Left renal cortex interstitium (tissue), 4 donors: ENCODE measurements at regions not wholly inside any gene's neighbourhood (a gene's known extent, or its start where the extent isn't known, plus 50 kb on each side); places are given as distances from the start of the nearest gene placed in this dataset.
A peak's percentile ranks its signal among the peaks of the same experiment; 100 is the strongest.

ENCODE experiments used
- DNase-seq, 4 donors: peaks; one replicate each; pipeline ENCODE4 v3.0.0-alpha.2; 2013; ENCODE audit warnings: low read depth in 4 of 4, low spot score in 2 of 4, missing footprints in 1 of 4

GRCh38 chr9:2992427-2992826, 148.5 kb upstream of the PUM3 start:
- no peak for DNase-seq

GRCh38 chr9:2991292-2991691, 147.4 kb upstream of the PUM3 start:
- DNase-seq, result no peak

- DNase-seq, result no peak
These were observed 143.8 kb upstream of the PUM3 start for GRCh38 chr9:2987679-2988078.

GRCh38 chr9:2985343-2985742, 141.4 kb upstream of the PUM3 start:
- DNase-seq, result no peak

GRCh38 chr9:2984491-2984890, 140.6 kb upstream of the PUM3 start:
- no peak for DNase-seq

GRCh38 chr9:2979957-2980610, 136.2 kb upstream of the PUM3 start:
- no peak for DNase-seq

- DNase-seq, result no peak
These were observed 128.6 kb upstream of the PUM3 start for GRCh38 chr9:2972475-2972874.

GRCh38 chr9:2970864-2971263, 127.0 kb upstream of the PUM3 start:
- no peak for DNase-seq

- no peak for DNase-seq
These were observed 123.9 kb upstream of the PUM3 start for GRCh38 chr9:2967766-2968165.

GRCh38 chr9:2966565-2967300, 122.8 kb upstream of the PUM3 start:
- peak in 3 of 4 donors; percentile 47 to 61 (median 51) for DNase-seq

- peak in 1 of 4 donors; percentile 13 for DNase-seq
These were observed 120.6 kb upstream of the PUM3 start for GRCh38 chr9:2964470-2964869.

GRCh38 chr9:2963307-2963706, 119.4 kb upstream of the PUM3 start:
- no peak for DNase-seq

GRCh38 chr9:2962471-2963172, 118.7 kb upstream of the PUM3 start:
- no peak for DNase-seq

- DNase-seq, result no peak
These were observed 114.3 kb upstream of the PUM3 start for GRCh38 chr9:2958219-2958618.

GRCh38 chr9:2957656-2958200, 113.8 kb upstream of the PUM3 start:
- DNase-seq, result no peak

- DNase-seq, result no peak
These were observed 111.7 kb upstream of the PUM3 start for GRCh38 chr9:2955575-2955974.

- DNase-seq, result no peak
These were observed 95.5 kb upstream of the PUM3 start for GRCh38 chr9:2939368-2939767.

GRCh38 chr9:2936221-2936620, 92.3 kb upstream of the PUM3 start:
- no peak for DNase-seq

- DNase-seq, result no peak
These were observed 91.0 kb upstream of the PUM3 start for GRCh38 chr9:2934883-2935282.

GRCh38 chr9:2934241-2934650, 90.4 kb upstream of the PUM3 start:
- DNase-seq, result no peak
